H9 (cell line): ENCODE measurements at regions not wholly inside any gene's neighbourhood (a gene's known extent, or its start where the extent isn't known, plus 50 kb on each side); places are given as distances from the start of the nearest gene placed in this dataset.
"Not testable (repeated sequence)": the region's sequence is repeated elsewhere in the genome, so short reads cannot be mapped to it uniquely, and the experiment has no call there.

Experiments used
- DNase-seq: peaks from one replicate; pipeline ENCODE4 v3.0.0-alpha.2; 2017
- H2AFZ ChIP-seq: one replicate; pipeline ENCODE4 v1.6.1; 2013; ENCODE audit warnings: mild to moderate bottlenecking, low read length, control low read depth, moderate library complexity
- H2AK5ac ChIP-seq: 2 replicates; pipeline ENCODE4 v1.6.1; 2013; ENCODE audit warnings: low read length, control low read depth, mixed read lengths; ENCODE audit not compliant: insufficient read length
- H2BK120ac ChIP-seq: one replicate; pipeline ENCODE4 v1.6.1; 2013; ENCODE audit warnings: low read depth, mild to moderate bottlenecking, low read length, control low read depth, inconsistent platforms; ENCODE audit not compliant: poor library complexity, severe bottlenecking
- H2BK12ac ChIP-seq: 2 replicates; pipeline ENCODE4 v1.6.1; 2013; ENCODE audit warnings: low read length, control low read depth, mixed read lengths, low read depth; ENCODE audit not compliant: insufficient read length
- H2BK15ac ChIP-seq: 2 replicates; pipeline ENCODE4 v1.6.1; 2013; ENCODE audit warnings: low read depth, low read length, control low read depth
- H2BK20ac ChIP-seq: one replicate; pipeline ENCODE4 v1.6.1; 2013; ENCODE audit warnings: low read depth, mild to moderate bottlenecking, low read length, control low read depth, inconsistent platforms; ENCODE audit not compliant: poor library complexity, severe bottlenecking
- H2BK5ac ChIP-seq: 2 replicates; pipeline ENCODE4 v1.6.1; 2013; ENCODE audit warnings: low read length, control low read depth, mixed read lengths; ENCODE audit not compliant: insufficient read length
- H3K14ac ChIP-seq: 2 replicates; pipeline ENCODE4 v1.6.1; 2013; ENCODE audit warnings: low read length, control low read depth; ENCODE audit not compliant: insufficient read depth
- H3K18ac ChIP-seq: 2 replicates; pipeline ENCODE4 v1.6.1; 2013; ENCODE audit warnings: low read depth, mild to moderate bottlenecking, mixed read lengths, low read length, control low read depth; ENCODE audit not compliant: insufficient read length
- H3K23ac ChIP-seq: 2 replicates; pipeline ENCODE4 v1.6.1; 2013; ENCODE audit warnings: low read length, control low read depth, mixed read lengths, low read depth; ENCODE audit not compliant: insufficient read length
- H3K23me2 ChIP-seq: 2 replicates; pipeline ENCODE4 v1.6.1; 2013; ENCODE audit warnings: low read depth, mild to moderate bottlenecking, mixed read lengths, low read length, control low read depth; ENCODE audit not compliant: insufficient read length, poor library complexity, severe bottlenecking
- H3K27ac ChIP-seq: 2 replicates; pipeline ENCODE4 v1.5.1; 2013; ENCODE audit warnings: low read length, control low read depth, mixed read lengths, low read depth; ENCODE audit not compliant: insufficient read length
- H3K27me3 ChIP-seq: 2 replicates; pipeline ENCODE4 v1.6.1; 2013; ENCODE audit warnings: low read length, control low read depth, inconsistent platforms; ENCODE audit not compliant: insufficient read depth
- H3K4ac ChIP-seq: 2 replicates; pipeline ENCODE4 v1.6.1; 2013; ENCODE audit warnings: low read depth, mild to moderate bottlenecking, control low read depth, inconsistent platforms, low read length, moderate library complexity
- H3K4me1 ChIP-seq: 2 replicates; pipeline ENCODE4 v1.6.1; 2013; ENCODE audit warnings: low read length, control low read depth, inconsistent platforms; ENCODE audit not compliant: insufficient read depth
- H3K4me2 ChIP-seq: 2 replicates; pipeline ENCODE4 v1.6.1; 2013; ENCODE audit warnings: low read length, control low read depth, mixed read lengths; ENCODE audit not compliant: insufficient read length, insufficient read depth
- H3K56ac ChIP-seq: 2 replicates; pipeline ENCODE4 v1.6.1; 2013; ENCODE audit warnings: low read depth, mild to moderate bottlenecking, mixed read lengths, low read length, control low read depth; ENCODE audit not compliant: insufficient read length
- H3K79me1 ChIP-seq: 2 replicates; pipeline ENCODE4 v1.6.1; 2013; ENCODE audit warnings: low read depth, mild to moderate bottlenecking, moderate library complexity, low read length, control low read depth, inconsistent platforms; ENCODE audit not compliant: insufficient read depth, poor library complexity, severe bottlenecking
- H3K79me2 ChIP-seq: 2 replicates; pipeline ENCODE4 v1.6.1; 2013; ENCODE audit warnings: low read length, control low read depth, inconsistent platforms; ENCODE audit not compliant: insufficient read depth
- H3K9ac ChIP-seq: 2 replicates; pipeline ENCODE4 v1.6.1; 2013; ENCODE audit warnings: low read length, control low read depth, mixed read lengths; ENCODE audit not compliant: insufficient read length; ENCODE audit errors: extremely low read depth
- H3K9me3 ChIP-seq: one replicate; pipeline ENCODE4 v1.6.1; 2013; ENCODE audit warnings: low read depth, low read length, inconsistent platforms; ENCODE audit not compliant: control insufficient read depth
- H3T11ph ChIP-seq: one replicate; pipeline ENCODE4 v1.6.1; 2013; ENCODE audit warnings: mild to moderate bottlenecking, low read length, control low read depth, inconsistent platforms
- H4K20me1 ChIP-seq: one replicate; pipeline ENCODE4 v1.6.1; 2013; ENCODE audit not compliant: control insufficient read depth, insufficient read length, insufficient read depth
- H4K5ac ChIP-seq: 2 replicates; pipeline ENCODE4 v1.6.1; 2013; ENCODE audit warnings: low read depth, mild to moderate bottlenecking, mixed read lengths, low read length, control low read depth; ENCODE audit not compliant: insufficient read length
- H4K8ac ChIP-seq: replicated peaks from 2 replicates; pipeline ENCODE4 v1.6.1; 2013; ENCODE audit warnings: low read length, control low read depth, mixed read lengths, low read depth; ENCODE audit not compliant: insufficient read length
- H4K91ac ChIP-seq: 2 replicates; pipeline ENCODE4 v1.6.1; 2013; ENCODE audit warnings: low read depth, mild to moderate bottlenecking, moderate library complexity, mixed read lengths, low read length, control low read depth; ENCODE audit not compliant: insufficient read length
- H3K27ac Mint-ChIP-seq, 3 experiments: 2 replicates in 2 of 3; 3 replicates in 1 of 3; pipeline ENCODE4 v1.8.0; 2020 to 2021; ENCODE audit warnings: mixed read lengths in 3 of 3, mild to moderate bottlenecking in 1 of 3, moderate library complexity in 1 of 3
- H3K27me3 Mint-ChIP-seq: 2 replicates; pipeline ENCODE4 v1.8.0; 2021; ENCODE audit warnings: low read depth, mild to moderate bottlenecking, moderate library complexity, mixed read lengths
- H3K36me3 Mint-ChIP-seq, 3 experiments: 2 replicates in 2 of 3; 3 replicates in 1 of 3; pipeline ENCODE4 v1.8.0; 2020 to 2021; ENCODE audit warnings: low read depth in 3 of 3, mixed read lengths in 3 of 3; ENCODE audit not compliant: insufficient read depth in 1 of 3
- H3K4me1 Mint-ChIP-seq, 2 experiments: 2 replicates each; pipeline ENCODE4 v1.8.0; 2020; ENCODE audit warnings: mixed read lengths in 2 of 2
- H3K4me3 Mint-ChIP-seq, 2 experiments: 2 replicates in 1 of 2; 3 replicates in 1 of 2; pipeline ENCODE4 v1.8.0; 2020 to 2021; ENCODE audit warnings: mild to moderate bottlenecking in 2 of 2, mixed read lengths in 2 of 2, moderate library complexity in 1 of 2
- H3K9me3 Mint-ChIP-seq, 2 experiments: 2 replicates in 1 of 2; 3 replicates in 1 of 2; pipeline ENCODE4 v1.8.0; 2020; ENCODE audit warnings: mild to moderate bottlenecking in 2 of 2, mixed read lengths in 2 of 2, moderate library complexity in 1 of 2
- WGBS: extraction: QIAGEN DNeasy Blood & Tissue Kit; methylation state at CpG from one replicate; pipeline ENCODE4 v1.1.7; 2013; ENCODE audit warnings: missing lambda C conversion rate, low lambda C conversion rate, mixed read lengths; ENCODE audit not compliant: insufficient read length; ENCODE audit errors: extremely low coverage; 5-methylcytosine and 5-hydroxymethylcytosine counted together

GRCh38 chr10:32135796-32136195 is 79.6 kb upstream of the KIF5B start:
- peaks cover 23 to 24% of the 10 kb centered on the region in 2 experiments for H3K4me1 Mint-ChIP-seq
- H3K14ac ChIP-seq, H3K18ac ChIP-seq, H3K4me1 ChIP-seq, H3K27me3 Mint-ChIP-seq, H3K23me2 ChIP-seq, H4K91ac ChIP-seq, H2BK12ac ChIP-seq, H2AK5ac ChIP-seq, H3K4me2 ChIP-seq, H3K27ac Mint-ChIP-seq, H3K9ac ChIP-seq, H3T11ph ChIP-seq, H3K9me3 ChIP-seq, H3K27me3 ChIP-seq, DNase-seq, H3K56ac ChIP-seq, H4K8ac ChIP-seq, H4K20me1 ChIP-seq, H3K27ac ChIP-seq, H3K79me1 ChIP-seq, H3K79me2 ChIP-seq, H2BK5ac ChIP-seq, H2BK120ac ChIP-seq, H4K5ac ChIP-seq, H3K36me3 Mint-ChIP-seq, H3K23ac ChIP-seq, H3K4ac ChIP-seq, H3K9me3 Mint-ChIP-seq, H2AFZ ChIP-seq, H2BK20ac ChIP-seq, H2BK15ac ChIP-seq, H3K4me3 Mint-ChIP-seq: not testable (repeated sequence)
- WGBS: no CpG with 5 or more reads among the region's 5 CpGs
